Lung (tissue), 11 donors: ENCODE measurements at regions not wholly inside any gene's neighbourhood (a gene's known extent, or its start where the extent isn't known, plus 50 kb on each side); places are given as distances from the start of the nearest gene placed in this dataset.

Experiments used
- ATAC-seq: fragments of 200-7000 bp; cut with Tn5 transposase; one replicate; pipeline ENCODE4 v1.9.1; 2020; ENCODE audit warnings: moderate number of reproducible peaks; ENCODE audit not compliant: insufficient read depth, low FRiP score
- DNase-seq, 3 donors: peaks; one replicate each; pipeline ENCODE4 v3.0.0-alpha.2; 2013 to 2017
- H3K27ac ChIP-seq, 2 donors: one replicate each; pipeline ENCODE4 v1.5.1; 2013; ENCODE audit warnings: mild to moderate bottlenecking in 2 of 2, moderate library complexity in 2 of 2, control low read depth in 1 of 2, inconsistent platforms in 1 of 2, low read depth in 1 of 2, low read length in 1 of 2
- H3K27me3 ChIP-seq, 3 donors: one replicate each; pipeline ENCODE4 v1.5.1; 2013; ENCODE audit warnings: low read length in 2 of 3; ENCODE audit not compliant: control insufficient read depth in 3 of 3, insufficient read depth in 3 of 3
- H3K36me3 ChIP-seq, 4 donors: one replicate each; pipeline ENCODE4 v1.5.1; 2013; ENCODE audit warnings: low read length in 4 of 4, mild to moderate bottlenecking in 1 of 4, moderate library complexity in 1 of 4; ENCODE audit not compliant: control insufficient read depth in 4 of 4, insufficient read depth in 4 of 4
- H3K4me1 ChIP-seq, 5 donors: one replicate each; pipeline ENCODE4 v1.5.1; 2013; ENCODE audit warnings: low read length in 5 of 5, mild to moderate bottlenecking in 2 of 5, moderate library complexity in 1 of 5; ENCODE audit not compliant: control insufficient read depth in 5 of 5, insufficient read depth in 5 of 5
- H3K4me3 ChIP-seq: one replicate; pipeline ENCODE4 v1.5.1; 2013; ENCODE audit warnings: mild to moderate bottlenecking, control low read depth, moderate library complexity
- H3K9ac ChIP-seq, 2 donors: one replicate each; pipeline ENCODE4 v1.5.1; 2013; ENCODE audit warnings: low read length in 2 of 2, control low read depth in 1 of 2; ENCODE audit not compliant: insufficient read depth in 1 of 2
- H3K9me3 ChIP-seq, 4 donors: one replicate each; pipeline ENCODE4 v1.5.1; 2013; ENCODE audit warnings: low read length in 3 of 4, mild to moderate bottlenecking in 1 of 4, moderate library complexity in 1 of 4; ENCODE audit not compliant: control insufficient read depth in 4 of 4, insufficient read depth in 3 of 4
- WGBS, 2 donors: extraction: QIAGEN DNeasy Blood & Tissue Kit; methylation state at CpG; one replicate each; pipeline ENCODE4 v1.1.7; 2013; 5-methylcytosine and 5-hydroxymethylcytosine counted together
- TF ChIP-seq, protein P1 (sequence below): IDR thresholded peaks from 2 replicates; pipeline ENCODE4 v1.5.1; 2012; ENCODE audit warnings: mild to moderate bottlenecking; ENCODE audit errors: control extremely low read depth, extremely low read depth
- donor health status: control.
- donor health status: control.
- donor health status: Bipolar disorder and iron deficiency.
- donor health status: healthy.
- donor health status: DM: yes; HTN: yes; CAD: no.

GRCh38 chr18:49694402-49694801 is 118.9 kb downstream of the ACAA2 start:
- Histone ChIP-seq H3K27ac (no peak overlapping the region), H3K9ac (no peak overlapping the region), H3K27me3 (no peaks in the 10 kb centered on the region), H3K4me1 (peaks cover 0 to 30% (median 6%) of the 10 kb centered on the region in 5 donors), H3K36me3 (no peaks in the 10 kb centered on the region), H3K4me3 (no peak overlapping the region), H3K9me3 (peaks cover 0 to 2% (median 0%) of the 10 kb centered on the region in 4 donors)
- ATAC-seq: no peak
- 90 to 93% methylated on average over 1 of the region's 1 CpG for WGBS, 2 donors
- DNase-seq: no peak
- TF ChIP-seq, protein P1, sequence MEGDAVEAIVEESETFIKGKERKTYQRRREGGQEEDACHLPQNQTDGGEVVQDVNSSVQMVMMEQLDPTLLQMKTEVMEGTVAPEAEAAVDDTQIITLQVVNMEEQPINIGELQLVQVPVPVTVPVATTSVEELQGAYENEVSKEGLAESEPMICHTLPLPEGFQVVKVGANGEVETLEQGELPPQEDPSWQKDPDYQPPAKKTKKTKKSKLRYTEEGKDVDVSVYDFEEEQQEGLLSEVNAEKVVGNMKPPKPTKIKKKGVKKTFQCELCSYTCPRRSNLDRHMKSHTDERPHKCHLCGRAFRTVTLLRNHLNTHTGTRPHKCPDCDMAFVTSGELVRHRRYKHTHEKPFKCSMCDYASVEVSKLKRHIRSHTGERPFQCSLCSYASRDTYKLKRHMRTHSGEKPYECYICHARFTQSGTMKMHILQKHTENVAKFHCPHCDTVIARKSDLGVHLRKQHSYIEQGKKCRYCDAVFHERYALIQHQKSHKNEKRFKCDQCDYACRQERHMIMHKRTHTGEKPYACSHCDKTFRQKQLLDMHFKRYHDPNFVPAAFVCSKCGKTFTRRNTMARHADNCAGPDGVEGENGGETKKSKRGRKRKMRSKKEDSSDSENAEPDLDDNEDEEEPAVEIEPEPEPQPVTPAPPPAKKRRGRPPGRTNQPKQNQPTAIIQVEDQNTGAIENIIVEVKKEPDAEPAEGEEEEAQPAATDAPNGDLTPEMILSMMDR: no peak

DNA sequence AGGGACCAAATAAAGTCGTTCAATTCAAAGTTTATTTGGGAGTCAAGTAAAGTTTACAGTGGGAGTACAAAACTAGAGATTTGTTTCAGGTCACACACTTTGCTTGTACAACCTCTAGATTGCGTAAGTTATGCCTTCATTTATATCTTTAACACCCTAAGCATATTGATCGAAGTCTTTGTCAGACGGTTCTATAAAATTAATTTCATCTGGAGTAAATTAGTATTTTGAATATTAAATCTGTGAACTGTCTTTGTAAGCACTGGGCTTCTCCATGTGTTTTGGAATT is 119.7 kb downstream of the ACAA2 start:
- peaks cover 0 to 29% (median 4%) of the 10 kb centered on the region in 5 donors for H3K4me1 ChIP-seq
- TF ChIP-seq, protein P1: no peak
- peaks cover 0 to 2% (median 0%) of the 10 kb centered on the region in 4 donors for H3K9me3 ChIP-seq
- ATAC-seq (no peak), DNase-seq (no peak)
- 78 to 79% methylated on average over 4 of the region's 4 CpGs for WGBS, 2 donors
- no peak overlapping the region for H3K4me3 ChIP-seq
- H3K27me3 ChIP-seq: no peaks in the 10 kb centered on the region
- H3K9ac ChIP-seq: no peak overlapping the region
- no peaks in the 10 kb centered on the region for H3K36me3 ChIP-seq
- H3K27ac ChIP-seq: no peak overlapping the region

DNA sequence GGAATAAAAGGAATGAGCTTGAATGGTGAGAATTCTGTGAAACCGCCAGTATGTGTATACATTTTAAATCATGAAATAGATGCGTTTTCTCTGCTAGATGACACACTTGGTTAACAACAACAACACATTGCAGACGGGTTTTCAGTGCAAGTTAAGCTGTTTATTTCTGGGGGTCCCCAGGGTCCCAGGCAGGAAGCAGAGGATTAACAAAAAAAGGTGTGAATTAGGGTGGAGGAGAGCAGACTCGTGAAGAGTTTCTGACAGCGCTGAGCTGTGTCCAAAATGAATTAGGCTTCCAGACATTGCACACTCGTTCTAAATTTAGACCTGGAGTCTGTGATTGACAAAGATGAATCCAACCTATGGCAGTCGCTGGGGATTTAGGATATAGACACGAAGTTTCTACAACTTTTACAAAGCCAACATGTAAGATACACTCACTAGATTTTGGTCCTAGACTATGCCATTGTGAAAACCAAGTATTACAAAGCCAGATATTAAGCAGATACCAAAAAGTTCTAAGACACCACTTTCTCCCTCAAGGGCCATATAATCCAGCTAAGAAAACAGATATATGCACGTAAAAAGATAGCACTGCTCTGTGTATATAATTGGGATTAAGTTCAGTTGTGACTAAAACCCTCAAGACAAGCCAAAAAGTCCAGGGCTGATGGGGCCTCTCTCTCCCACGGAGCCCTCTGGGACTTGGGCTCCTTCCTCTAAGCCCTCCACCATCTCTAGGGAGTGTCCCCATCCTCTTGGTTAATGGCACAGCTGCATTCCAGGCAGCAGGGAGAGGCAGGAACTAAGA is 120.2 kb downstream of the ACAA2 start:
- Histone ChIP-seq H3K4me1 (peaks cover 0 to 24% (median 0%) of the 10 kb centered on the region in 5 donors), H3K9me3 (peaks cover 0 to 2% (median 0%) of the 10 kb centered on the region in 4 donors), H3K27me3 (no peaks in the 10 kb centered on the region), H3K9ac (no peak overlapping the region), H3K36me3 (no peaks in the 10 kb centered on the region), H3K27ac (no peak overlapping the region), H3K4me3 (no peak overlapping the region)
- ATAC-seq (no peak), DNase-seq (no peak)
- 83 to 85% methylated on average over 10 of the region's 10 CpGs for WGBS, 2 donors
- TF ChIP-seq, protein P1: no peak

DNA sequence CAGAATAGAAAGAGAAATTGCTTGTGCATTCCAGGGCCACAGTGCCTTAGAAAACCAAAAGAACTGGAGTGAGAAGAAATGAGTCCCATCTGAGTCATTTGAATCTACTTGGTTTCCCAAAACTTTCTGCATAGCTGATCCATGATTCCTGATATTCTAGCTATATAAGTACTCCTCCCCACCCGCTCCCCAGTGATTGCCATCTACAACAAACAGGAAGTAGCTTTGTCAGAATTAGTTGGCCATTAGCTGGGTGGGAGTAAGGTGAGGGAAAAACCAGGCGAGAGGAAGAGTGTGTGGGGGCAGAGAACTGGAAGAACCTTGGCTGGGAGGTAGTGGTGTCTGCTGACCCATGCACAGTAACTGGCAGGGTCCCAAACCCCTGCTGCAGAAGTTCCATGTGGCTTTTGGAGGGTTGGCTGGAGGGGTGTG is 122.1 kb downstream of the ACAA2 start:
- no peak for DNase-seq
- Histone ChIP-seq H3K27ac (no peak overlapping the region), H3K9me3 (peaks cover 0 to 2% (median 0%) of the 10 kb centered on the region in 4 donors), H3K27me3 (no peaks in the 10 kb centered on the region), H3K9ac (no peak overlapping the region), H3K36me3 (no peaks in the 10 kb centered on the region), H3K4me1 (peaks cover 0 to 14% (median 0%) of the 10 kb centered on the region in 5 donors), H3K4me3 (no peak overlapping the region)
- ATAC-seq: no peak
- TF ChIP-seq, protein P1: no peak
- 40% methylated on average over 2 of the region's 2 CpGs for WGBS, 2 donors
